HL-60 (cell line): ENCODE measurements at regions not wholly inside any gene's neighbourhood (a gene's known extent, or its start where the extent isn't known, plus 50 kb on each side); places are given as distances from the start of the nearest gene placed in this dataset.
A peak's percentile ranks its signal among the peaks of the same experiment; 100 is the strongest.

Experiments used
- DNase-seq, 2 experiments: peaks; one replicate each; pipeline ENCODE4 v3.0.0-alpha.2; 2010 to 2020; ENCODE audit warnings: low read depth in 1 of 2, low spot score in 1 of 2
- H3K27ac ChIP-seq: fragments of 250-450 bp; sonication (Bioruptor Pico); replicated peaks from 2 replicates; pipeline ENCODE4 v1.5.1; 2020; ENCODE audit warnings: mild to moderate bottlenecking, moderate library complexity
- H3K27me3 ChIP-seq: fragments of 250-450 bp; sonication (Bioruptor Pico); 2 replicates; pipeline ENCODE4 v1.5.1; 2021; ENCODE audit warnings: mild to moderate bottlenecking, moderate library complexity; ENCODE audit not compliant: insufficient read depth, poor library complexity, severe bottlenecking
- H3K4me3 ChIP-seq: replicated peaks from 2 replicates; pipeline ENCODE4 v1.5.1; 2011; ENCODE audit warnings: mild to moderate bottlenecking, control low read depth, low read length; ENCODE audit not compliant: insufficient read depth
- GABPA ChIP-seq: IDR thresholded peaks from 2 replicates; pipeline ENCODE4 v1.6.1; 2012; ENCODE audit warnings: low read depth
- POLR2AphosphoS5 ChIP-seq: IDR thresholded peaks from 2 replicates; pipeline ENCODE4 v1.6.1; 2012; ENCODE audit warnings: low read depth
- SPI1 ChIP-seq: IDR thresholded peaks from 2 replicates; pipeline ENCODE4 v1.6.1; 2012; ENCODE audit warnings: low read depth, mild to moderate bottlenecking, borderline replicate concordance
- TF ChIP-seq, protein P1 (sequence below): IDR thresholded peaks from one replicate; pipeline ENCODE4 v1.5.1; 2011; ENCODE audit warnings: low read length, control low read depth, inconsistent platforms; ENCODE audit not compliant: insufficient read depth
- TF ChIP-seq, protein P2 (sequence below): IDR thresholded peaks from 2 replicates; pipeline ENCODE4 v1.6.1; 2012; ENCODE audit warnings: low read depth; ENCODE audit not compliant: insufficient replicate concordance

GRCh38 chr6:10093282-10093681 lies 321.6 kb downstream of the TFAP2A start:
- Histone ChIP-seq H3K27me3 (no peaks in the 10 kb centered on the region), H3K4me3 (no peak overlapping the region), H3K27ac (no peak overlapping the region)
- TF ChIP-seq, protein P1, sequence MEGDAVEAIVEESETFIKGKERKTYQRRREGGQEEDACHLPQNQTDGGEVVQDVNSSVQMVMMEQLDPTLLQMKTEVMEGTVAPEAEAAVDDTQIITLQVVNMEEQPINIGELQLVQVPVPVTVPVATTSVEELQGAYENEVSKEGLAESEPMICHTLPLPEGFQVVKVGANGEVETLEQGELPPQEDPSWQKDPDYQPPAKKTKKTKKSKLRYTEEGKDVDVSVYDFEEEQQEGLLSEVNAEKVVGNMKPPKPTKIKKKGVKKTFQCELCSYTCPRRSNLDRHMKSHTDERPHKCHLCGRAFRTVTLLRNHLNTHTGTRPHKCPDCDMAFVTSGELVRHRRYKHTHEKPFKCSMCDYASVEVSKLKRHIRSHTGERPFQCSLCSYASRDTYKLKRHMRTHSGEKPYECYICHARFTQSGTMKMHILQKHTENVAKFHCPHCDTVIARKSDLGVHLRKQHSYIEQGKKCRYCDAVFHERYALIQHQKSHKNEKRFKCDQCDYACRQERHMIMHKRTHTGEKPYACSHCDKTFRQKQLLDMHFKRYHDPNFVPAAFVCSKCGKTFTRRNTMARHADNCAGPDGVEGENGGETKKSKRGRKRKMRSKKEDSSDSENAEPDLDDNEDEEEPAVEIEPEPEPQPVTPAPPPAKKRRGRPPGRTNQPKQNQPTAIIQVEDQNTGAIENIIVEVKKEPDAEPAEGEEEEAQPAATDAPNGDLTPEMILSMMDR = no peak
- no peak for TF ChIP-seq SPI1
- no peak for TF ChIP-seq GABPA
- no peak for TF ChIP-seq POLR2AphosphoS5
- TF ChIP-seq, protein P2, sequence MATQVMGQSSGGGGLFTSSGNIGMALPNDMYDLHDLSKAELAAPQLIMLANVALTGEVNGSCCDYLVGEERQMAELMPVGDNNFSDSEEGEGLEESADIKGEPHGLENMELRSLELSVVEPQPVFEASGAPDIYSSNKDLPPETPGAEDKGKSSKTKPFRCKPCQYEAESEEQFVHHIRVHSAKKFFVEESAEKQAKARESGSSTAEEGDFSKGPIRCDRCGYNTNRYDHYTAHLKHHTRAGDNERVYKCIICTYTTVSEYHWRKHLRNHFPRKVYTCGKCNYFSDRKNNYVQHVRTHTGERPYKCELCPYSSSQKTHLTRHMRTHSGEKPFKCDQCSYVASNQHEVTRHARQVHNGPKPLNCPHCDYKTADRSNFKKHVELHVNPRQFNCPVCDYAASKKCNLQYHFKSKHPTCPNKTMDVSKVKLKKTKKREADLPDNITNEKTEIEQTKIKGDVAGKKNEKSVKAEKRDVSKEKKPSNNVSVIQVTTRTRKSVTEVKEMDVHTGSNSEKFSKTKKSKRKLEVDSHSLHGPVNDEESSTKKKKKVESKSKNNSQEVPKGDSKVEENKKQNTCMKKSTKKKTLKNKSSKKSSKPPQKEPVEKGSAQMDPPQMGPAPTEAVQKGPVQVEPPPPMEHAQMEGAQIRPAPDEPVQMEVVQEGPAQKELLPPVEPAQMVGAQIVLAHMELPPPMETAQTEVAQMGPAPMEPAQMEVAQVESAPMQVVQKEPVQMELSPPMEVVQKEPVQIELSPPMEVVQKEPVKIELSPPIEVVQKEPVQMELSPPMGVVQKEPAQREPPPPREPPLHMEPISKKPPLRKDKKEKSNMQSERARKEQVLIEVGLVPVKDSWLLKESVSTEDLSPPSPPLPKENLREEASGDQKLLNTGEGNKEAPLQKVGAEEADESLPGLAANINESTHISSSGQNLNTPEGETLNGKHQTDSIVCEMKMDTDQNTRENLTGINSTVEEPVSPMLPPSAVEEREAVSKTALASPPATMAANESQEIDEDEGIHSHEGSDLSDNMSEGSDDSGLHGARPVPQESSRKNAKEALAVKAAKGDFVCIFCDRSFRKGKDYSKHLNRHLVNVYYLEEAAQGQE = no peak
- DNase-seq = no peak

GRCh38 chr6:10084111-10084986 lies 330.5 kb downstream of the TFAP2A start:
- no peaks in the 10 kb centered on the region for H3K27me3 ChIP-seq
- DNase-seq = peak; percentile 66 to 69
- peak overlapping the region; percentile 31 for H3K27ac ChIP-seq
- no peak for TF ChIP-seq SPI1
- TF ChIP-seq POLR2AphosphoS5 = no peak
- TF ChIP-seq, protein P2 = no peak
- TF ChIP-seq GABPA = no peak
- no peak overlapping the region for H3K4me3 ChIP-seq

- Histone ChIP-seq H3K27me3 (no peaks in the 10 kb centered on the region), H3K27ac (peak overlapping the region; percentile 58), H3K4me3 (no peak overlapping the region)
- peak; percentile 70 to 79 for DNase-seq
- TF ChIP-seq, protein P1 = no peak
- TF ChIP-seq SPI1 = peak; percentile 73
Measured at GRCh38 chr6:10082385-10082784, 332.5 kb downstream of the TFAP2A start.

DNA sequence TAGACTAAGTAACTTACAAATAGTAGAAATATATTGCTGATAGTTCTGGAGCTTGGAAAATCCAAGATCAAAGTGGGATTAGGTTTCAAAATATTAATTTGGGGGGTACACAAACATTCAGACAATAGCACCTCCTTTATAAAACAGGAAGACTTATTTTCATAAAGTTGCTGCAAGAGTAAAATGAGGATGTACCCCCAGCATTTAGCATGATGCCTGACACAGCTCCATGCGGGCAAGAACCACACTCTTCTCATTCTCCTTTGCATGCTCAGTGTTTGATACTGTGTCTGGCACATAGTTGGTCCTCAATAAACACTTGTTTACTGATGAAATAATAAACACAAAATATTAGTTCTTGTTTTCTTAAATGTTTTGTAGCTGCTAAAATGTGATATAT lies 332.9 kb downstream of the TFAP2A start:
- peak in 1 of 2 experiments; percentile 50 for DNase-seq
- Histone ChIP-seq H3K27ac (peak overlapping the region; percentile 58), H3K4me3 (no peak overlapping the region), H3K27me3 (no peaks in the 10 kb centered on the region)
- TF ChIP-seq SPI1 (peak; percentile 74), GABPA (no peak), POLR2AphosphoS5 (no peak)
- TF ChIP-seq, protein P1 = no peak
- TF ChIP-seq, protein P2 = no peak
